Endodermal cell (in vitro differentiated cells): ENCODE measurements at regions not wholly inside any gene's neighbourhood (a gene's known extent, or its start where the extent isn't known, plus 50 kb on each side); places are given as distances from the start of the nearest gene placed in this dataset.
A peak's percentile ranks its signal among the peaks of the same experiment; 100 is the strongest.

Experiments used
- DNase-seq: peaks from one replicate; pipeline ENCODE4 v3.0.0-alpha.2; 2017
- H3K27ac ChIP-seq: 2 replicates; pipeline ENCODE4 v1.5.1; 2013; ENCODE audit warnings: mild to moderate bottlenecking, low read depth, low read length, moderate library complexity
- H3K27me3 ChIP-seq: 2 replicates; pipeline ENCODE4 v1.6.1; 2013; ENCODE audit warnings: mild to moderate bottlenecking, low read length, moderate library complexity; ENCODE audit not compliant: insufficient read depth, control insufficient read depth, poor library complexity, severe bottlenecking
- H3K36me3 ChIP-seq: 2 replicates; pipeline ENCODE4 v1.7.0; 2013; ENCODE audit warnings: mild to moderate bottlenecking, low read length, moderate library complexity; ENCODE audit not compliant: control insufficient read depth, insufficient read depth
- H3K4me1 ChIP-seq: one replicate; pipeline ENCODE4 v1.7.0; 2013; ENCODE audit warnings: low read length; ENCODE audit not compliant: control insufficient read depth, insufficient read depth
- H3K4me3 ChIP-seq: 2 replicates; pipeline ENCODE4 v1.5.1; 2013; ENCODE audit warnings: mild to moderate bottlenecking, low read length, moderate library complexity
- H3K9ac ChIP-seq: 2 replicates; pipeline ENCODE4 v1.6.1; 2013; ENCODE audit warnings: mild to moderate bottlenecking, low read length, moderate library complexity; ENCODE audit not compliant: poor library complexity, severe bottlenecking; ENCODE audit errors: extremely low read depth
- H3K9me3 ChIP-seq: 2 replicates; pipeline ENCODE4 v1.6.1; 2013; ENCODE audit warnings: mild to moderate bottlenecking, low read length, moderate library complexity; ENCODE audit not compliant: control insufficient read depth
- H3K27ac Mint-ChIP-seq: 2 replicates; pipeline ENCODE4 v1.8.0; 2020; ENCODE audit warnings: mixed read lengths
- H3K27me3 Mint-ChIP-seq: 2 replicates; pipeline ENCODE4 v1.8.0; 2021; ENCODE audit warnings: mild to moderate bottlenecking, mixed read lengths; ENCODE audit not compliant: insufficient read depth
- H3K36me3 Mint-ChIP-seq: 2 replicates; pipeline ENCODE4 v1.8.0; 2020; ENCODE audit warnings: low read depth, mixed read lengths
- H3K4me1 Mint-ChIP-seq: 2 replicates; pipeline ENCODE4 v1.8.0; 2020; ENCODE audit warnings: mixed read lengths
- H3K4me3 Mint-ChIP-seq: 2 replicates; pipeline ENCODE4 v1.8.0; 2020; ENCODE audit warnings: mild to moderate bottlenecking, moderate library complexity, mixed read lengths
- H3K9me3 Mint-ChIP-seq: 2 replicates; pipeline ENCODE4 v1.8.0; 2020; ENCODE audit warnings: mild to moderate bottlenecking, mixed read lengths
- CTCF ChIP-seq: fragments of 200-600 bp; sonication (generic); conservative IDR thresholded peaks from 2 replicates; pipeline ENCODE4 v1.5.0; 2021; ENCODE audit warnings: antibody characterized with exemption, mild to moderate bottlenecking
- WGBS, 2 experiments: methylation state at CpG; one replicate each; pipeline versions ENCODE4 v1.1.5 to v1.1.7; 2013; ENCODE audit warnings: missing lambda C conversion rate in 2 of 2, mixed read lengths in 1 of 2; ENCODE audit not compliant: insufficient coverage in 1 of 2, insufficient read length in 1 of 2; 5-methylcytosine and 5-hydroxymethylcytosine counted together

GRCh38 chr3:177589041-177589650, 391.9 kb upstream of the TBL1XR1 start:
- 88 to 100% methylated on average over 1 to 3 of the region's 3 CpGs for WGBS, 2 experiments
- Mint-ChIP-seq H3K27me3 (no peaks in the 10 kb centered on the region), H3K4me3 (no peak overlapping the region), H3K4me1 (peaks cover 6% of the 10 kb centered on the region), H3K9me3 (peaks cover 12% of the 10 kb centered on the region), H3K36me3 (no peaks in the 10 kb centered on the region), H3K27ac (no peak overlapping the region)
- H3K9ac ChIP-seq = no peak overlapping the region
- H3K27ac ChIP-seq = no peak overlapping the region
- DNase-seq = no peak
- H3K36me3 ChIP-seq = no peaks in the 10 kb centered on the region
- peaks cover 5% of the 10 kb centered on the region for H3K9me3 ChIP-seq
- H3K4me3 ChIP-seq = no peak overlapping the region
- H3K4me1 ChIP-seq = peaks cover 5% of the 10 kb centered on the region
- no peak for TF ChIP-seq CTCF
- no peaks in the 10 kb centered on the region for H3K27me3 ChIP-seq

GRCh38 chr3:177589911-177590381, 392.7 kb upstream of the TBL1XR1 start:
- no peak for DNase-seq
- peaks cover 6% of the 10 kb centered on the region for H3K4me1 Mint-ChIP-seq
- Histone ChIP-seq H3K9ac (no peak overlapping the region), H3K9me3 (peaks cover 5% of the 10 kb centered on the region), H3K27ac (peak overlapping the region; percentile 65), H3K4me1 (peaks cover 5% of the 10 kb centered on the region), H3K4me3 (no peak overlapping the region), H3K27me3 (no peaks in the 10 kb centered on the region), H3K36me3 (no peaks in the 10 kb centered on the region)
- TF ChIP-seq CTCF = no peak
- H3K27me3 Mint-ChIP-seq = no peaks in the 10 kb centered on the region
- no peak overlapping the region for H3K27ac Mint-ChIP-seq
- H3K9me3 Mint-ChIP-seq = peaks cover 12% of the 10 kb centered on the region
- 72 to 75% methylated on average over 1 to 4 of the region's 4 CpGs for WGBS, 2 experiments
- H3K4me3 Mint-ChIP-seq = no peak overlapping the region
- no peaks in the 10 kb centered on the region for H3K36me3 Mint-ChIP-seq

GRCh38 chr3:177590826-177591225, 393.5 kb upstream of the TBL1XR1 start:
- whole genome bisulfite sequencing, 2 experiments = 100% methylated on average over 1 of the region's 1 CpG
- Mint-ChIP-seq H3K27ac (no peak overlapping the region), H3K4me1 (peaks cover 6% of the 10 kb centered on the region), H3K4me3 (no peak overlapping the region), H3K27me3 (no peaks in the 10 kb centered on the region), H3K9me3 (peaks cover 12% of the 10 kb centered on the region), H3K36me3 (no peaks in the 10 kb centered on the region)
- Histone ChIP-seq H3K27me3 (no peaks in the 10 kb centered on the region), H3K9me3 (peaks cover 5% of the 10 kb centered on the region), H3K9ac (no peak overlapping the region), H3K4me1 (peaks cover 5% of the 10 kb centered on the region), H3K36me3 (no peaks in the 10 kb centered on the region), H3K27ac (peak overlapping the region; percentile 12), H3K4me3 (no peak overlapping the region)
- DNase-seq = no peak
- no peak for TF ChIP-seq CTCF
